GM19372 (cell line): ENCODE measurements at regions not wholly inside any gene's neighbourhood (a gene's known extent, or its start where the extent isn't known, plus 50 kb on each side); places are given as distances from the start of the nearest gene placed in this dataset.

ENCODE experiments used
- ATAC-seq: cut with Tn5 transposase; IDR thresholded peaks from one replicate; pipeline ENCODE4 v1.9.1; 2021; ENCODE audit warnings: mild to moderate bottlenecking, low read depth, moderate library complexity; ENCODE audit not compliant: unreplicated experiment

DNA sequence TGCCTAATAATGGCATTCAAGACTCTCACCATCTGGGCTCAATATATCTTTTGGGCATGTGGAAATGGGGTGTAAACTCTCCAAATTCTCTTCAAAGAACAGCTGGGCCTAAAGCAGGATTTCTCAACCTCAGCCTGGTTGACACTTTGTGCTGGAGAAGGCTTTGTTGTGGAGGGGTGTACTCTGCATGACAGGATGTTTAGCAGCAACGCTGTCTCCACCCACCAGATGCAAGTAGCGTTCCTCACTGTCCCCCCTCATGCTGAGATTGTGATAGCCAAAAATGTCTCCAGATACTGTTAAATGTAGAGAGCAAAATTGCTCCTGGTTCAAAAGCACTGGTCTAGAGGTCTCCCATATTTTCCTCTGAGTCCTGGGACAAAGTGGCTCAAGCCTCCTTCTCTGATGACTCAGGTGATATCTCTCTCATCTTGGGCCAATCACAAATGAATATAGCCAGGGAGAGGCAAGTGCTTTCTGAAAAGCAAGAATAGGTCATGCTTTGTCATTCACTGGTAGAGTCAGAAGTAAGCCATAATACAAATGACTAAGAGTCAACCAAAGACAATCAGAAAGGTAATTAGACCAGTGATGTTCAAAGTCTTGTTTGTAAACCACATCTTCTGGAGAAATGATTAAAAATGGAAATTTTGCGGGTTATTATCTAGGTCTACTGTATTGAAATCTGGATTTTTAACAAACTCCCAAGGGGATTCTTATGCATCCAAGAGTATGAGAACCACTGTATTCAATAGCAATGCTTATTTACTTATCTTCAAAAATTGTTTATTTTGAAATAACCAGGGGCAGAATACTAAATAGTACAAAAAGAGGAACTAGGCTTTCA is 330.8 kb downstream of the PTEN start:
- ATAC-seq = no peak

DNA sequence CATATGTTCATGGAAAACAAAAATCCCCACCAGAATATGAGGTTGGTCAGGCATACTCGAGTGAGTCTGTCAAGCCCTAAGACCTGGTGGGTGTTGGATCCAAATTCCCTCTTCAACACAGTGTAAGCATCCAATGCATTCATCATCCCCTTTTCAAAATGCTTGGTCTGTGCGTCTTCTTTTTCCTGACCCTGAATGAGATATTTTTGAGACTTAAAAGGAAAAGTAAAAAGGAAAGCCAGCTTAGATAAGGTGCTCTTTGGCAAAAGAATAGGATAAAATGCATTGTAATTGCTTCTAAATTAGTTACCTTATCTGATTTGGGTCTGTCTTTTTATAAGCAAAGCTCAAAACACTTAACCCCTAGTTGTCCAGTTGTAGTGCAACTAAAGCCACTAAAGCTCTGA is 331.5 kb downstream of the PTEN start:
- no peak for ATAC-seq

DNA sequence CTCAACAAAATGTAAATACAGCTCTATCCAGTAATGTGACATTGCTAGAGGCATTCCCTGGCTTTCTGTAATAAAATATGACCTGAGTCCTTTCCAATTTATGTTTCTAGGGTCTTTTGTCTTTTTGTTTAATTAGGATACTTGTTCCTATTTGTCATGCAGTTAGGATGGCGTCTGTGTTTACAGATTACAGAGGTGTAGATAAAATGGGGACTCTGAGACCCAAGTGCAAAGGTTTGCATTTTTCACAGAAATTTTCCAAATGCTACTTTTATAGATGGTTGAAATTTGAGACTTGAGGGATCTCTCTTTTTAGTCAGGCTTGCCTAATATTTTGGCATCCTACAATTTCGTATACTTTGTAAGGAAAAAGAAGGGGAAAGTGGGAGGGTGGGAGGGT is 332.4 kb downstream of the PTEN start:
- no peak for ATAC-seq

DNA sequence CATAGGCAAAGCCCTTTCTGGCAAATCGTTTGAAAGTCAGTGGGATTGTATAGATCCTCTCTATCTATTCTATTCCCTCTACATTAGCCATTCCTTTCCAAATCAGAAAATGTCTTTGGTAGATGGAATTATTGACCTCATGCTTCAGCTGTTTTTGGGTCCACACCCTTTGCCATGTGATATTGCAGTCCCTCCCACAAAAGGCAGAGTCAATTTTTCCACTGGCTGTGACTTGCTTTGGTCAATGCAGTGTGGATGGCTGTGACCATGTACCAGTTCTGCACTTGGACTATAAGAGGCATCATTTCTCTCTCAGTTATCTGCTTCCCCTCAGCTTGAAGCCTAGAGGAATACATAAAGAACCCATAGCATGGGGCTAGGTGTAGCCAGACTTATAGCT is 332.9 kb downstream of the PTEN start:
- ATAC-seq = no peak

DNA sequence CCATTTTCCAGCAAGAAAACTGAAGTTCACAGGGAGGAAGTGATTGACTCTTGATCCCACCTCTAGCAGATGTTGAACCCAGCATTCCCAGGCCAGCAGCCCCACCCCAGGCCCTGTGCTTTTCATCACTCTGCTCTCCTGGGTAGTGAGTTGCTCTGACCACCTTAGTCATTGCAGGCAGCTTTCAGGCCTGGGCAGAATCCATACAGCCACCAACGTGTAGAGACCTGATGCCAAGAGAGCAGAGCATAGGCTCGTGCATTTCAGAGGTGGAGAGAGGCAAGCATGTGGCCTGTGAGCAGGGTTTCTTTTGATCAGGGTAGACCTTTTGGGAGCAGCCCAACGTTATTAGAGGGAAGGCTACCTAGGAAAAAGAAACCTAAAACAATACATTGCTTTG is 334.6 kb downstream of the PTEN start:
- ATAC-seq = no peak

DNA sequence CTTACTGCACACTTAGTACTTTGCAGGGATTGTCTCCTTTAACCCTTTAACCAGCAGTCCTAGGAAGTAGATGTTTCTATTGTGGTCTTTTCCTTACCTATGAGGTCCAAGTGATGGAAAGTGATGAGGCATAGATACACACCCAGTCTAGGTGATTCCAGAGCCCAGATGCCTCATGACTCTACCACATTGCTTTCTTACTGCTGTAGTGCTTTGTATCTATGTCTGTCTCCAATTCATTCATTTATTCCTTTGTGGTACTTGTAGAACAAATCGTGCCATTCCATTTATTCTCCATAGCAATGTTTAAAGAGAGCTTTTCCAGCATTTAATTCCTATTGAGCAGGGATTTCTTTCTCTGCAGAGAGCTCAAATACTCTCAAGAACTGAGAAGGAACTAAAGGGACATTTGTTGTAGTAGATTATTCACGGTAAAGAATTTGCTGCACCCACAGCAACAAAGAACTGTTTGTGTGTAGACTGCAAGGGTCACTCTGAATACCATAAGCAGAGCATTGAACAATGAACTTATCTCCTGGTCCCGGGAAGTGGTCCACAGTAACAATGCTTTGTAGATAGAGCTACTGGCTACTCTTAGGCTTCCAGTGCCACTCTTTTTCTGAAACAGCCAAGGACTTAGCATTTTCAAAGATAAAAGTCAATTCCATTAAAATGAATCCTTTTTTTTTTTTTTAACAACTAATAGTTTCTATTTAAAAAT is 337.0 kb downstream of the PTEN start:
- ATAC-seq = no peak

DNA sequence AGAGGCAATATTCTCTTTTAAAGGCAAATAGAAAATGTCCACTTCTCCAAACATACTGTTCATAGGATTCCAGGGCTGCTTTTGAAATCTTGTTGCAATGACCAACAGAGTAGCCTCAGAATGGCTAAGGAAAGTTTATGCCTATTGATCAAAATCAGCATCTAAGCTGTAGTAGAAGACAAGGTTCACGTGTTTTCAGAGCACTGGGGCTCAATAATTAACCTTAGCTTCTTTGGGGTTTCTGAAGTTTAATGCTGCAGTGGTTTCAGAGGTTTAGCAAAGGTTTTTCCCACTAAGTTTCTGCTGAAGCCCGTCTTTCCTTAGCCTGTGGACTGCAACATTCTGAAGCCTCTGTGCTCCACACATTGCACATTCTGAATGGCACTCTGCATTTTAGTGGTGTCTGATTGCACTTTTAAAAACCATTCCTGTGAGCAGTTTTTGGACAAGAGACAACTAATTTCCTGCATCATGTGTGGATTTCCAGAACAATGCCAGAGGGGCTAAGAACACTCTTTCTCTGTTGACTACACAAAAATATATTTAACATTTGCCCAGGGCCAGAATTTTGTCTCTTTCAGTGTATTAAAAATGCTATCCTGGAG is 342.5 kb downstream of the PTEN start:
- ATAC-seq = no peak

DNA sequence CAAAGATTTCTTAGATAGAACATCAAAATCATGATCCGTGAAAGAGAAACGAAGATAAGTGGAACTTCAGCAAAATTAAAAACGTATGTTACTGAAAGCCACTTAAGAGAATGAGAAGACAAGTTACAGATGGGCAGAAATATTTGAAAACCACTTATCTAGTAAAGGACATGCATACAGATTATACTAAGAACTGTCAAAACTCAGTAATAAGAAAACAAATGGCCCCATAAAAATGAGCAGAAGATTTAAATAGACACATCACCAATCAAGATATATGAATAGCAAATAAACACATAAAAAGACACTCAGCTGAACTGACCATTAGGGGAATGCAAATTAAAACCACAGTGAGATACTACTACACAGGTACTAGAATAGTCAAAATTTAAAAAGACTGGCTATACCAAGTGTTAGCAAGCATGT is 343.7 kb downstream of the PTEN start:
- ATAC-seq = no peak

DNA sequence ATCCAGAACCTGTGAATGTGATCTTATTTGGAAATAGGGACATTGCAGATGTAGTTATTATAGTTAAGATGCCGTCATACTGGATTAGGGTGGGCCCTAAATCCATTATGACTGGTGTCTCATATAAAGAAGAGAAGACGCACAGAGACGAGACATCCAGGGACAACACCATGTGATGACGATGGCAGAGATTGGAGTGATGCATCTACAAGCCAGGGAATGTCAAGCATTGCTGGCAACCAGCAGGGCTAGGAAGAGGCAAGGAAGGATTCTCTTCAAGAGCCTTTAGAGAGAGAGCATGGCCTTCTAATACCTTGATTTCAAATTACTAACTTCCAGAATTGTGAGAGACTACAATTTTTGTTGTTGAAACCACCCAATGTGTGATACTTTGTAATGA is 345.8 kb downstream of the PTEN start:
- ATAC-seq = no peak

DNA sequence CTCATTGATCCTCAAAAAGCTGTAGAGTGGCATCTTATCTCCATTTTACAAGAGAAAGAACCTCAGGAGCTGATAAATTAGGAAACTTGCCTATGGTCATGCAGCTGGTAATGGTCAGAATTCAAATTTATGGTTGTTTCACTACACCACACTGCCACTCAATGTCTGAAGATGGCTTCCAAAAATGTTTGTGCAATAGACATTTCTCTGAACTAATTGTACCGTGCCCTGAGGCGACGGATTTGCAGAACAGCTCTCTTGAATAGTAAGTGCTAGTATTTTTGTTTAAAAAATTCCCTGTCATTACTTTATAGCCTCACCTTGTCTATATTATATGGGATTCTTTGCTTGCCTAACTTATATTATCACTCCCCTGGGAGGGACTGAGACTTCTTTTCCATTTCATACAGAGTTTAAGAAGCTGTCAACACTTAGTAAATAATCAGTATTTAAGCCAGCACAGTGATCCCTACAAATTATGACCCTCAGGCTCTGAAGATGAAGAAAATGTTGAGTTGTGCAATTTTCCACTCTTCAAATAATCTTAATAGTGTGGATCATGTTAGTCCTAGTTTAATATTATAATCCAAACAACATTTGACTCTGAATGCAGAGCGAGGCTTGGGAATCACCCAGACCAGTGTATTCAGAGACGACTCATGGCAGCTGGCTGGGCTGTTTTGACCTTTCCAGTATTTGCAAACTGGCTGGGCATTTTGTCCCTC is 346.6 kb downstream of the PTEN start:
- ATAC-seq = no peak

DNA sequence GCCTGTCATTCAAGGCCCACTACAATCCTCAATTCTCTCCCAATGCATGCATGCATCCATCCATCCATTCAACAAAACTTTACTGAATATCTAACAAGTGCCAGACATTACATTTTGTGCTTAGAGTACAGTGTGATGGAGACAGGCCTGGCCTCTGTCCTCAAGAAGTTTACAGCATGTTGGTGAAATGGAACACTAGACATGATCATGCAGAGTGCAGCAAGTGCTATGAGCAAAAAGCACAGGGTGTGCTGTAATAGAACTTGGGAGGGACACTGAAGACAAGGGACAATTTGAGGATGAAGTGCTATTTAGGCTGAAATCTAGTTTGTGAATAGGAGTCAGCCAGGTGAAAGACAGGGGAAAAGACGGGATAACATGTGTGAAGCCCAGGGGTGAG is 347.8 kb downstream of the PTEN start:
- ATAC-seq = no peak

DNA sequence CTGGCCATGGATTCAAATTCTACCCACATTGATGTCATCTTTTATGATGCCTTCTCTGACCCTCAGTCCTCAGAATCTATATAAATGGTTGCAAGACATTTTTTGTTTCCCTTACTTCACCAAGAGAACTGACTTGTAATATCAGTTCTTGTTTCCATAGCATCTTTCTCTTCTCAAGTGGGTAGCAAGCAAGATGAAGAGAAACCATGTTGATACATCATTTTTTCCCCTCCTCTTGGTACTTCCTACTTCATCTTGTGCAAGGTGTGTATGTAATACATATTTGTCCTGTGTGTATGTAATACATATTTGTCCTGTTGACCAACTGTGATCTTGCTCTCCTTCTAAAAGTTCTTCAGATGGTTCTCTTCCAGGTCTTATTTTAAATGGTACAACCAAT is 348.6 kb downstream of the PTEN start:
- ATAC-seq = no peak

DNA sequence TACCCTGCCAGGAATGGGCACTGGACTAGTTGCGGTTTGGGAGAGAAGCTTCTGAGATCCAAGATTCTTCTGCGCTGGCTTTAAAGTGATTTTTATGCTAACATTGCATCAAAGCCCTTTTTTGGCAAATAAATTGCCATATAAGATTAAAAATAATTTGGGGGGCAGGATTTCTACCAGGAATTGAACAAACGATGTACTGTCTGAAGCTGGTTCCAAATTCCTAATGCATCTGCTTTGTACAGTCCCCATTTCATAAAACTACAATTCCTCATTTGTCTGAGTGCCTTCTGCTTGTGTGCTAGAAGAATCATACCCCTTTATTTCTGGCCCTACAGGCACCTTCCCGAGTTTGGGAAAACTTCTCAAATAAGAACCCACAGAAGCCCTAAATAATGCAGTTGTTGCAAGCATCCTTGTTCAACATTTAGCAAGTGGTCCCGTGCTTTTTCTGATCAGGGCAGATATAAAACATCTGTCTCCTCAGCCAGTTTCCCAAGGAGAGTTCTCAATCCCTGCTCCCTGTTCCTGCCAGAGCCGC is 349.7 kb downstream of the PTEN start:
- ATAC-seq = no peak

DNA sequence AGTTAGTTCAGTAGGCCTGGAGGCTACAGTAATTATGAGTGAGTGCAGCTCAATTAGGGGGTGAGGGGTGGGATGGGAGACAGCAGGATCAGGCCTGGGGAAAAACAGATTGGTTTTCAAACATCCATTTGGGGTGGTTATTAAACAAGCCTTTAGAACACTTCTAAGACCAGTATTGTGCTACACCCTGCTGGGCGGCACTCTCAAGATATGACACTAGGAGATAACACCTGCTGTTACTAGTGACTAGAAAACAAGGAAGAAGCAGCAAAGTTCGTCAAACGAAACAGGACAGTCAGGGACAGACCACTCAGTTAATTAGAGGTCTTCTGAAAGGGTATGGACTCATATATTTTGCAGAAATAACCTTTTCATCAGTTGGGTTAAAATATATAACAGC is 353.6 kb downstream of the PTEN start:
- no peak for ATAC-seq

DNA sequence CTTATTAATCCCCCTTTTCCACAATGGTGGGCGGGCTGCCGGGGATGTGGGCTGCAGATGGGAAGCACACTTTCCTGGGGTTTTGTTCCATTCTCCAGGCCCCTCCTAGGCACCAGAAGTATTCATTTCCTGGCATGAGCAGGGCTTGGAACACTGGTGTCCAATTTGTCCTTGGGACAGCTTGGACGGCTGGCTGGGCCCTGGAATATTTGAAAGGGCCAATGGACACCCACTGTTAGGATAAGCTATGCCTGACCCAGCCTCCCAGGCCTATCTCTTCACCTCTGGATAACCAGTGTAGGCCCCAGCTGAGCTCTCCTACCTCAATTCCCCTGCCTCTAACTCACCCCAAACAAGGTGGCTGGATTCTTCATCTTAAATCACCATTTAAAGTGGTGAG is 354.9 kb downstream of the PTEN start:
- no peak for ATAC-seq

DNA sequence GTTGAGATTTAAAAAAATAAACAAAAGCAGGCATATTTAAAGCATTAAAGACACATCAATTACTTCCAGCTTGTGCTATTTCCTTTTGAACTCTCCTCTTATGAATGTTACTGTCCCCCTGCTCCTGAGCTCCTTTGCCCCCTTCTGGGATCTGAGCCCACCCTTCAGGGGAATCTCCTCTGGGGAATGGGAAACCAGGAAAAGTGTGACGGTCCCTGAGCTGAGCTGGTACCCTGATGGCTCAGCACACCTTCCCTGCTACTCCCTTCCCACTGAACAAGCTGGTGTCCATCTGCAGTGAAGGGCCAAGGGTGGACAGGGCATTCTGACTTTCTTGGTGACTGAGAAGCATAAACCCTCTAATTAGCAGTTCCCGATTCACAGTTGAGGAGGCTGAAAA is 356.3 kb downstream of the PTEN start:
- ATAC-seq = no peak

DNA sequence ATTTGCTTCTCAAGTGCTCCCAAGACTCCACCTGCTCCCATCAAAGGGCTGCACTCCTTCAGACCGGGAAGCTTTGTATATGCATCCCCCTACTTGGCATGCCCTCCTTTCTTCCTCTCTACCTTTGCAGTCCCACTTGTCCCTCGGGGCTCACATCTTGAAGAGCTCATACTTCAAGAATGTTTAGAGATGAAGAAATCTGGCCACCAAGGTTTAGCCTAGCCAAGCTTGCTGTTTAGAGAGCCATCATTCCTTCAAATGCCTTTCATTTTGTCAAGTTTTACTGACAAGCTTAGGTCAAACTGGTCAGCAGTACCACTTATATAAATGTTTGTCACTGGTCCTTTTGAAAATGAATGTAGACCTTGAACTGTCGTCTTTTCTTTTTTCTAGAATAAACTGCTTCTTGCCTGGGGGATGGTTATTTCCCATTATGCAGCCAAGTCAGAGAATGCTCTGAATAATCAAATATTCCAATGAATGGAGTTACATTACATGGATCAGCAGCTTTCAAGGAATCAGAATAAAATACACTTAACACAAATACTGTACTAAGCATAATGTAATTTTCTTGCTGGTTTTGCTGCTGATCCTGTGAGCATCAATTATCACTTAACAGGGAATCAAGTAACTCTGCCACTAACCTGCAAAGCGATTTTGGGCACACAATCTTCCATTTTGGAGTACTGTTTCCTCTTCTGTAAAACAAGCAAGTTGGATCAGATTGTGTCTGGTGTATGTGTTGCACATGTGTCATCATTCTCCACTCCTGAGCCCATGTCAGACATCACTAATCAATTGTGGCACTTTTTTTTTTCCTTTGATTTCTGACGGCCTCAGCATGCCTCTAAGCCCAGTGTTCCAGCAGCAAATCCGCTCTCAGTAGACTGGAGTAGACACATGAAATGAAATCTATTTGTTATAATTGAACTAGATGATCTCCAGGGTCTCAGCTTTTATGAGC is 357.9 kb downstream of the PTEN start:
- ATAC-seq = no peak

DNA sequence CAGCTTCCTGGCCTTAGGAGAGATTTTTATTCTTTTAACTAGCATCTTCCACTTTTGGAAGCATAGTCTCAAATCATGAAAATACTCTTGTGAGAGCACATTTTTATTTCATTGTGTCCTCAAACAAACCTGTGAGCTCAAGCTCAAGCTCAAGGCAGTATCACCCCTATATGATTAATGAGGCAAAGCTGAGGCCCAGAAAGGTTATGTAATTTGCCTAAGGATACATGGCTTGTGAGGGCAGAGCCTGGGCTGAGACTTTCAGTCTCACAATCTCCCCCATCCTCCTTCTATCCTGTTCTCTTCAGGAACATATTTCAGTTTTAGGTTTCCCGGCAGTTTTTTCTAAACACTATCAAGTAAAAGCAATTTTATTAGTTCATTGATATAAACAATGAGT is 359.5 kb downstream of the PTEN start:
- no peak for ATAC-seq
